Urinary bladder (tissue), 4 donors: ENCODE measurements at regions not wholly inside any gene's neighbourhood (a gene's known extent, or its start where the extent isn't known, plus 50 kb on each side); places are given as distances from the start of the nearest gene placed in this dataset. TPM values are rescaled to one million over a fixed set of nuclear protein-coding genes. Genes with fewer than 3 reads are reported as not detected.

ENCODE experiments used
- DNase-seq: peaks from one replicate; pipeline ENCODE4 v3.0.0-alpha.2; 2015; ENCODE audit errors: extremely low spot score
- H3K27ac ChIP-seq: one replicate; pipeline ENCODE4 v1.5.1; 2013; ENCODE audit warnings: low read depth, mild to moderate bottlenecking, moderate library complexity
- H3K36me3 ChIP-seq: one replicate; pipeline ENCODE4 v1.6.1; 2013; ENCODE audit warnings: mild to moderate bottlenecking, moderate library complexity; ENCODE audit not compliant: insufficient read depth
- H3K4me1 ChIP-seq: one replicate; pipeline ENCODE4 v1.6.1; 2013; ENCODE audit warnings: mild to moderate bottlenecking, moderate library complexity; ENCODE audit not compliant: insufficient read depth
- H3K4me3 ChIP-seq: one replicate; pipeline ENCODE4 v1.5.1; 2013; ENCODE audit warnings: low read depth, low read length
- WGBS: extraction: QIAGEN DNeasy Blood & Tissue Kit; methylation state at CpG from one replicate; pipeline ENCODE4 v1.1.7; 2013; 5-methylcytosine and 5-hydroxymethylcytosine counted together
- small RNA-seq: library from RNA; depleted of rRNA; stranded (forward); fragments of <200 nt; gene quantifications from one replicate; pipeline ENCODE3, GENCODE V24; 2014
- donor health status: healthy with polysubstance abuse.
- donor health status: healthy.

DNA sequence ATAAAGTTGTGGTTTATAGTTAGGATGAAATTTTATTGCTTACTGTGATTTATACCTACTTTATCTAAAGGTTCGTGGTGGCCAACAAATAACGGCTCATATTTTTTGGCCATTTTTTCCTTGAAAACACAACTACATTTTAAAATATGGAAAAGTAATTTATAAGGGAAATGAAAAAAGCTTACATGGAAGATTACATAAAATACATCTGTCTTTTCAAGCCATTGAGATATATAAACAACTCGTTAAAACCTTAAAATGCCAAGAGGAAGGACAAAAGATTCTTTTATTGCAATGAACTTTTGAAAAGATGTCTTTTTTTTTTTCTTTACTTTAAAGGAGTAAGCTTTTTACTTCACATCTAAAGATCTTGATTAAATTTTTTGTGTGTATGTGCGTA is 55.4 kb upstream of the EYA4 start:
- Histone ChIP-seq H3K4me1 (no peaks in the 10 kb centered on the region), H3K27ac (no peak overlapping the region), H3K36me3 (no peaks in the 10 kb centered on the region), H3K4me3 (no peak overlapping the region)
- 61% methylated on average over 4 of the region's 4 CpGs for WGBS
- DNase-seq: no peak

DNA sequence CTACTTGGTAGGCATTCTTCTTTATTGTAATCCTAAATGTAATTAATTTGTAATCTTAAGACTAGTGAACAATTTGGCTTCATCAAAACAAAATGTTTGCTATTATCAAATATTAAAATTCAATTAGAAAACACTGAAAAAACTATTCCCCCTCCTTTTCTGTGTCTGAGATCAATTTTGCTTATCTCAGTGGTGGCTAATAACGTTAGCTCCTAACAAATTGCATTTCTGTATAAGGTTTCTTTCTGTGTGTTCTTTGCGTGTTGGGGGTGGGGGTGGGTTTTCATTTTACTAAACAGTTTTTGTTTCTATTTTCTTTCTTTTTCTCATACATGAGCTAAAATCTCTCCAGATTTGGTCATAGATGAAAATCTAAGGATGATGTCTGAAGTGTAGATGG is 54.0 kb upstream of the EYA4 start:
- WGBS: 82% methylated on average over 2 of the region's 2 CpGs
- Histone ChIP-seq H3K36me3 (no peaks in the 10 kb centered on the region), H3K4me1 (no peaks in the 10 kb centered on the region), H3K4me3 (no peak overlapping the region), H3K27ac (no peak overlapping the region)
- no peak for DNase-seq

DNA sequence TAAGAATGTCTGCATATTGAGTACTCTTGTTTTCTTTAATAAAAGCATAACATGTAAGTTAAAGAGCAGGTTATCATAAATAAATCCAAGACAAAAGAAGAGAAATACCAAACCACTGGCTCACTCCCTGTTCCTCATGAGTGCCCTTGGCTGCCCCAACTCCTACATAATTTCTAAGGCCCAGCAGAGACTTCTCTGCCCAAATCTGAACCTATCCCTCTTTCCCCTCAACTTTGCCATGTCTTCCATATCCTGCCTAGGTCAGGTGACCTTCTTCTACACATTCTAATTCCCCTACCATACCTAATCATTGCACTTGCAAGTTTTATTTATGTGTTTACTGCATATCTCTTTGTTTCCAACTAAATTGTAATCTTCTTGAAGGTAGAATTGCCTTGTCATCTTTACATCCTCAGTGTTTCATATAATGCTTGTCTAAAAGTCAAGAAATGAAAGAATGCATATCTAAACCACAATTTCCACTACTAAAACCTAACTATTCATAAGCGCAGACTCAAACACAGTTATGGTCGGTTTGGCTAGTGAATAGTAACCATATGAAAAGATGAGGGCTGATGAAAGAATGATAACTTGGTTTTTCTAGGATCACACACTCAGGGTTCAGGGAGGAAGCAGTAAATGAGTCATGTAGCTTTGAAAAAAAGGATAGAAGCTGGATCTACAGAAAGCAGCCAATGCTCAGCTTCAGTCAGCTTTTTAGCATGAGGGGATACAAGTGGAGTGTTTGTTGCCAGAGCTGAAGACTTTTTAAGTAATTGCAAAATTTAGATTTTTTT is 53.3 kb upstream of the EYA4 start:
- no peak for DNase-seq
- H3K4me3 ChIP-seq: no peak overlapping the region
- no peaks in the 10 kb centered on the region for H3K36me3 ChIP-seq
- H3K27ac ChIP-seq: no peak overlapping the region
- 88% methylated on average over 2 of the region's 2 CpGs for WGBS
- no peaks in the 10 kb centered on the region for H3K4me1 ChIP-seq

DNA sequence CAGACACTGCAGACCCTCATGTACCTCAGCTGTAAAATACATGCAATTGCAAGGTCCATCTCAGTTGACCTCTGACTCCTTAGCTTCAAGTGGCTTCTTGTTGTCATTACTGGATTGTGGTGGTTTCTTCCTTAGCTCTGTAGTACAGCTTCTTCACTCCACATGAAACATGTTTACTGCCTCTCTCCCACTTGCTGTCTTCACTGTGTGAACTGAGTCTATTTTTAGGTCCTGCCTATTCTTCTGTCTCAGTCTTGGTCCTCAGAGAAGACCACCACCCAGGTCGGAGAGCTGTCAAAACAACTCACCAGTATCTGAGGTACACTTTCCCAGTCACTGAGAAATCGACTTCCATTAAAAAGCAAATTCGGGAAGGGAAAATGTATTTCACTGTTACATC is 50.2 kb upstream of the EYA4 start:
- H3K4me1 ChIP-seq: no peaks in the 10 kb centered on the region
- WGBS: 69% methylated on average over 3 of the region's 3 CpGs
- H3K27ac ChIP-seq: no peak overlapping the region
- no peak overlapping the region for H3K4me3 ChIP-seq
- DNase-seq: no peak
- H3K36me3 ChIP-seq: no peaks in the 10 kb centered on the region

- Histone ChIP-seq H3K4me1 (no peaks in the 10 kb centered on the region), H3K36me3 (no peaks in the 10 kb centered on the region), H3K4me3 (no peak overlapping the region), H3K27ac (no peak overlapping the region)
- DNase-seq: no peak
- WGBS: 33% methylated on average over 2 of the region's 2 CpGs
Measured at GRCh38 chr6:133191323-133191722, 49.8 kb upstream of the EYA4 start.

Small RNA genes lying in the stretch of these regions (small RNA-seq; reads per million reads assigned to genes)
- gene MTCYBP4: not detected
